ENCODE measurements at regions not wholly inside any gene's neighbourhood (a gene's known extent, or its start where the extent isn't known, plus 50 kb on each side); places are given as distances from the start of the nearest gene placed in this dataset.
"Not testable (repeated sequence)": the region's sequence is repeated elsewhere in the genome, so short reads cannot be mapped to it uniquely, and the experiment has no call there.

- DNase-seq (ENCODE audit: low read depth), result not testable (repeated sequence)
Observed at GRCh38 chr16:52104993-52105392, 441.9 kb downstream of the TOX3 start.

- DNase-seq (ENCODE audit: low read depth), result no peak
Observed at GRCh38 chr16:52103791-52104190, 443.2 kb downstream of the TOX3 start.

GRCh38 chr16:52101246-52101645 is 445.7 kb downstream of the TOX3 start:
- DNase-seq (ENCODE audit: low read depth), result no peak

GRCh38 chr16:52099382-52099781 is 447.6 kb downstream of the TOX3 start:
- DNase-seq (ENCODE audit: low read depth), result no peak

GRCh38 chr16:52095471-52095870 is 451.5 kb downstream of the TOX3 start:
- no peak for DNase-seq (ENCODE audit: low read depth)

GRCh38 chr16:52092126-52092525 is 454.8 kb downstream of the TOX3 start:
- DNase-seq (ENCODE audit: low read depth), result no peak

GRCh38 chr16:52090080-52090479 is 456.9 kb downstream of the TOX3 start:
- DNase-seq (ENCODE audit: low read depth), result peak; percentile 6

GRCh38 chr16:52089476-52089875 is 457.5 kb downstream of the TOX3 start:
- no peak for DNase-seq (ENCODE audit: low read depth)

GRCh38 chr16:52086901-52087300 is 460.0 kb downstream of the TOX3 start:
- no peak for DNase-seq (ENCODE audit: low read depth)

GRCh38 chr16:52078716-52079655 is 468.0 kb downstream of the TOX3 start:
- no peak for DNase-seq (ENCODE audit: low read depth)

- no peak for DNase-seq (ENCODE audit: low read depth)
Observed at GRCh38 chr16:52077607-52078006, 469.3 kb downstream of the TOX3 start.

GRCh38 chr16:52076801-52077201 is 470.1 kb downstream of the TOX3 start:
- DNase-seq (ENCODE audit: low read depth), result no peak

GRCh38 chr16:52076332-52076731 is 470.6 kb downstream of the TOX3 start:
- no peak for DNase-seq (ENCODE audit: low read depth)

GRCh38 chr16:52074133-52074532 is 472.8 kb downstream of the TOX3 start:
- no peak for DNase-seq (ENCODE audit: low read depth)

- no peak for DNase-seq (ENCODE audit: low read depth)
Observed at GRCh38 chr16:52073024-52073423, 473.9 kb downstream of the TOX3 start.

GRCh38 chr16:52071101-52071500 is 475.8 kb downstream of the TOX3 start:
- no peak for DNase-seq (ENCODE audit: low read depth)

GRCh38 chr16:52070341-52071057 is 476.4 kb downstream of the TOX3 start:
- no peak for DNase-seq (ENCODE audit: low read depth)

GRCh38 chr16:52069866-52070265 is 477.1 kb downstream of the TOX3 start:
- peak; percentile 3 for DNase-seq (ENCODE audit: low read depth)

- peak; percentile 5 for DNase-seq (ENCODE audit: low read depth)
Observed at GRCh38 chr16:52068447-52069074, 478.4 kb downstream of the TOX3 start.

- DNase-seq (ENCODE audit: low read depth), result no peak
Observed at GRCh38 chr16:52066962-52067361, 480.0 kb downstream of the TOX3 start.

GRCh38 chr16:52056259-52056658 is 490.7 kb downstream of the TOX3 start:
- DNase-seq (ENCODE audit: low read depth), result no peak

- DNase-seq (ENCODE audit: low read depth), result no peak
Observed at GRCh38 chr16:52055381-52055780, 491.6 kb downstream of the TOX3 start.

- DNase-seq (ENCODE audit: low read depth), result no peak
Observed at GRCh38 chr16:52054326-52054725, 492.6 kb downstream of the TOX3 start.

Measured in GM04504 (cell line).